ENCODE measurements at regions not wholly inside any gene's neighbourhood (a gene's known extent, or its start where the extent isn't known, plus 50 kb on each side); places are given as distances from the start of the nearest gene placed in this dataset.
A peak's percentile ranks its signal among the peaks of the same experiment; 100 is the strongest.

- H4K20me1 ChIP-seq: no peaks in the 10 kb centered on the region
- no peak overlapping the region for H3K4me2 ChIP-seq
- H3K4me1 ChIP-seq: peaks cover 0 to 20% (median 9%) of the 10 kb centered on the region in 10 experiments; a peak in 11 of 20 replicates
- peaks cover 0 to 8% (median 0%) of the 10 kb centered on the region in 11 experiments; a peak in 4 of 22 replicates for H3K9me3 ChIP-seq (replicated peaks in 1 of 11)
- no peaks in the 10 kb centered on the region for H3K27me3 ChIP-seq
- H3K9ac ChIP-seq: no peak overlapping the region
- H3K4me3 ChIP-seq: no peak overlapping the region
- no peaks in the 10 kb centered on the region for H3K36me3 ChIP-seq
- TF ChIP-seq Cebpa-rat (IDR thresholded peaks at IDR 0.05): no peak
- H3K27ac ChIP-seq: no peak overlapping the region
Measured at GRCh38 chr10:78529262-78529661, 495.6 kb downstream of the RPS24 start.

GRCh38 chr10:78531088-78531487 is 497.4 kb downstream of the RPS24 start:
- no peak overlapping the region for H3K4me3 ChIP-seq

GRCh38 chr10:78532480-78533042 is 498.9 kb downstream of the RPS24 start:
- Histone ChIP-seq H4K20me1 (no peaks in the 10 kb centered on the region), H3K4me3 (no peak overlapping the region)
- TF ChIP-seq Cebpa-rat (IDR thresholded peaks at IDR 0.05): no peak

More at GRCh38 chr10:78531088-78531487, 497.4 kb downstream of the RPS24 start:
- 0 out of 22 replicates have a peak overlapping the region, but pooled peaks of 2 of the 11 experiments have one; percentile 4 to 7 for H3K4me2 ChIP-seq
- peaks cover 0 to 8% (median 0%) of the 10 kb centered on the region in 11 experiments; a peak in 4 of 22 replicates for H3K9me3 ChIP-seq (replicated peaks in 1 of 11)
- no peak overlapping the region for H3K27ac ChIP-seq
- peaks cover 0 to 20% (median 9%) of the 10 kb centered on the region in 10 experiments; a peak in 11 of 20 replicates for H3K4me1 ChIP-seq
- H3K27me3 ChIP-seq: no peaks in the 10 kb centered on the region
- TF ChIP-seq Cebpa-rat (IDR thresholded peaks at IDR 0.05): no peak
- no peak overlapping the region for H3K9ac ChIP-seq
- H4K20me1 ChIP-seq: no peaks in the 10 kb centered on the region
- no peaks in the 10 kb centered on the region for H3K36me3 ChIP-seq

GRCh38 chr10:78533098-78533497 is 499.4 kb downstream of the RPS24 start:
- peak overlapping the region in 4 of 11 experiments; percentile 13 to 54 (median 45); a peak in 3 of 22 replicates for H3K27ac ChIP-seq
- TF ChIP-seq Cebpa-rat (IDR thresholded peaks at IDR 0.05): no peak
- H3K9ac ChIP-seq: no peak overlapping the region
- H3K36me3 ChIP-seq: no peaks in the 10 kb centered on the region
- peaks cover 0 to 8% (median 0%) of the 10 kb centered on the region in 11 experiments; a peak in 4 of 22 replicates for H3K9me3 ChIP-seq (replicated peaks in 1 of 11)
- peaks cover 0 to 20% (median 9%) of the 10 kb centered on the region in 10 experiments; a peak in 11 of 20 replicates for H3K4me1 ChIP-seq
- peak overlapping the region in 6 of 11 experiments; percentile 1 to 70 (median 33); a peak in 7 of 22 replicates for H3K4me2 ChIP-seq
- no peaks in the 10 kb centered on the region for H3K27me3 ChIP-seq
- H4K20me1 ChIP-seq: no peaks in the 10 kb centered on the region
- no peak overlapping the region for H3K4me3 ChIP-seq

More at GRCh38 chr10:78532480-78533042, 498.9 kb downstream of the RPS24 start:
- peak overlapping the region in 4 of 11 experiments; percentile 13 to 54 (median 45); a peak in 3 of 22 replicates for H3K27ac ChIP-seq
- H3K4me1 ChIP-seq: peaks cover 0 to 20% (median 9%) of the 10 kb centered on the region in 10 experiments; a peak in 11 of 20 replicates
- no peaks in the 10 kb centered on the region for H3K27me3 ChIP-seq
- peaks cover 0 to 8% (median 0%) of the 10 kb centered on the region in 11 experiments; a peak in 4 of 22 replicates for H3K9me3 ChIP-seq (replicated peaks in 1 of 11)
- H3K9ac ChIP-seq: no peak overlapping the region; a peak in 1 of 22 replicates
- H3K36me3 ChIP-seq: no peaks in the 10 kb centered on the region
- peak overlapping the region in 6 of 11 experiments; percentile 1 to 70 (median 33); a peak in 7 of 22 replicates for H3K4me2 ChIP-seq

GRCh38 chr10:78533776-78534175 is 500.1 kb downstream of the RPS24 start:
- Histone ChIP-seq H3K9me3 (replicated peaks in 1 of 11) (peaks cover 0 to 8% (median 0%) of the 10 kb centered on the region in 11 experiments; a peak in 4 of 22 replicates), H3K9ac (no peak overlapping the region), H3K4me1 (peaks cover 0 to 20% (median 9%) of the 10 kb centered on the region in 10 experiments; a peak in 11 of 20 replicates), H3K4me2 (peak overlapping the region in 1 of 11 experiments; percentile 70; a peak in 1 of 22 replicates), H4K20me1 (no peaks in the 10 kb centered on the region), H3K27me3 (no peaks in the 10 kb centered on the region), H3K27ac (no peak overlapping the region), H3K4me3 (no peak overlapping the region), H3K36me3 (no peaks in the 10 kb centered on the region)
- TF ChIP-seq Cebpa-rat (IDR thresholded peaks at IDR 0.05): no peak

GRCh38 chr10:78535716-78536218 is 502.1 kb downstream of the RPS24 start:
- H3K27ac ChIP-seq: no peak overlapping the region
- TF ChIP-seq Cebpa-rat (IDR thresholded peaks at IDR 0.05): no peak
- H4K20me1 ChIP-seq: no peaks in the 10 kb centered on the region
- H3K27me3 ChIP-seq: no peaks in the 10 kb centered on the region
- H3K9me3 ChIP-seq (replicated peaks in 1 of 11): peaks cover 0 to 8% (median 0%) of the 10 kb centered on the region in 11 experiments; a peak in 4 of 22 replicates
- H3K4me2 ChIP-seq: no peak overlapping the region
- no peak overlapping the region for H3K4me3 ChIP-seq
- peaks cover 0 to 26% (median 9%) of the 10 kb centered on the region in 10 experiments; a peak in 11 of 20 replicates for H3K4me1 ChIP-seq
- H3K36me3 ChIP-seq: no peaks in the 10 kb centered on the region
- H3K9ac ChIP-seq: no peak overlapping the region

- Histone ChIP-seq H3K27ac (no peak overlapping the region), H3K9me3 (replicated peaks in 1 of 11) (no peaks in the 10 kb centered on the region), H3K9ac (no peak overlapping the region), H4K20me1 (no peaks in the 10 kb centered on the region), H3K36me3 (no peaks in the 10 kb centered on the region), H3K4me2 (no peak overlapping the region), H3K27me3 (no peaks in the 10 kb centered on the region), H3K4me1 (peaks cover 0 to 24% (median 9%) of the 10 kb centered on the region in 10 experiments; a peak in 9 of 20 replicates), H3K4me3 (no peak overlapping the region)
- TF ChIP-seq Cebpa-rat (IDR thresholded peaks at IDR 0.05): no peak
Measured at GRCh38 chr10:78537018-78537417, 503.4 kb downstream of the RPS24 start.

GRCh38 chr10:78539247-78539766 is 505.6 kb downstream of the RPS24 start:
- H3K9me3 ChIP-seq (replicated peaks in 1 of 11): no peaks in the 10 kb centered on the region
- no peak for TF ChIP-seq Cebpa-rat (IDR thresholded peaks at IDR 0.05)
- H3K36me3 ChIP-seq: no peaks in the 10 kb centered on the region
- H3K4me2 ChIP-seq: no peak overlapping the region
- H3K9ac ChIP-seq: no peak overlapping the region
- H3K27me3 ChIP-seq: no peaks in the 10 kb centered on the region
- peaks cover 0 to 6% (median 0%) of the 10 kb centered on the region in 10 experiments; a peak in 2 of 20 replicates for H3K4me1 ChIP-seq
- H3K27ac ChIP-seq: no peak overlapping the region
- no peak overlapping the region for H3K4me3 ChIP-seq
- no peaks in the 10 kb centered on the region for H4K20me1 ChIP-seq

GRCh38 chr10:78540355-78541076 is 506.9 kb downstream of the RPS24 start:
- Histone ChIP-seq H3K27ac (no peak overlapping the region), H3K4me1 (peaks cover 0 to 6% (median 0%) of the 10 kb centered on the region in 10 experiments; a peak in 2 of 20 replicates), H3K36me3 (no peaks in the 10 kb centered on the region), H4K20me1 (no peaks in the 10 kb centered on the region), H3K27me3 (no peaks in the 10 kb centered on the region), H3K9ac (no peak overlapping the region), H3K9me3 (replicated peaks in 1 of 11) (no peaks in the 10 kb centered on the region), H3K4me2 (peak overlapping the region in 1 of 11 experiments; percentile 54; a peak in 2 of 22 replicates), H3K4me3 (no peak overlapping the region)
- TF ChIP-seq Cebpa-rat (IDR thresholded peaks at IDR 0.05): no peak

Data from BLaER1 treated with 17β-estradiol and CSF1 and Interleukin-3, amounts not matched to agents 10 nM and 100 nM (cell line).